Ishikawa (cell line): ENCODE measurements at regions not wholly inside any gene's neighbourhood (a gene's known extent, or its start where the extent isn't known, plus 50 kb on each side); places are given as distances from the start of the nearest gene placed in this dataset.

ENCODE experiments used
- CEBPB ChIP-seq: IDR thresholded peaks from 2 replicates; pipeline ENCODE4 v1.6.1; 2012
- EGR1 ChIP-seq: IDR thresholded peaks from 2 replicates; pipeline ENCODE4 v1.6.1; 2012
- EP300 ChIP-seq: IDR thresholded peaks from 2 replicates; pipeline ENCODE4 v1.6.1; 2012; ENCODE audit warnings: borderline replicate concordance
- RAD21 ChIP-seq: IDR thresholded peaks from 2 replicates; pipeline ENCODE4 v1.6.1; 2012; ENCODE audit warnings: low read depth
- TEAD4 ChIP-seq: IDR thresholded peaks from 2 replicates; pipeline ENCODE4 v1.6.1; 2012
- YY1 ChIP-seq: IDR thresholded peaks from 2 replicates; pipeline ENCODE4 v1.6.1; 2012; ENCODE audit warnings: low read depth

DNA sequence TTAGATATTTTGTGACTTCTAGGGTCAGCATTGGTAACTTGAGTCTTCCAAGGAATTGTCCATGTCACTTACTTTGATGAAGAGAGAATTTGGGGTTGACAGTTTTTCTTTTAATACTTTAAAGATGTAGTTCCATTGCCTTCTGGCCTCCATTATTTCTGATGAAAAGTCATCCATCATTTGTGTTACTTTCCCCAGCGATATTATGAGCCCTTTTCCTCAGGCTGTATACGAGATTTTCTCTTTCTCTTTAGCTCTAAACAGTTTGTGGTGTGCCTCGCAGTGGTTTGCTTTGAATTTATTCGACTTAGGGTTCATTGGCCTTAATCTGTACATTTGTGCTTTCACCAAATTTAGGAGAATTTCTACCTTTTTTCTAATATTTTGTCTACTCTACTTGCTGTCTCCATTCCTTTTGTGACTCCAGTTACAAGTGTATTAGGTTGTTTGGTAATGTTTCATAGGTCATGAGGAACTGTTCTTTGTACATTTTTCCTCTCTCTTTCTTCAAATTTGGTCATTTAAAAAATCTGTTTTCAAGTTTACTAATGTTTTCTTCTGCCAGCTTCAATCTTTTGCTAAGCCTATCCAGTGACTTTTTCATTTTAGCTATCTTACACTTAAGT, 131.4 kb upstream of the OTOS start:
- no peak for TF ChIP-seq RAD21
- no peak for TF ChIP-seq CEBPB
- no peak for TF ChIP-seq TEAD4
- no peak for TF ChIP-seq YY1
- TF ChIP-seq EP300: no peak
- no peak for TF ChIP-seq EGR1
